Stomach (tissue), 8 donors: ENCODE measurements at regions not wholly inside any gene's neighbourhood (a gene's known extent, or its start where the extent isn't known, plus 50 kb on each side); places are given as distances from the start of the nearest gene placed in this dataset.
"Not testable (repeated sequence)": the region's sequence is repeated elsewhere in the genome, so short reads cannot be mapped to it uniquely, and the experiment has no call there.

Experiments used
- DNase-seq, 2 donors: peaks; one replicate each; pipeline versions ENCODE4 v3.0.0 to v3.0.0-alpha.2; 2013 to 2019
- H3K27ac ChIP-seq, 5 donors: fragments of 200-600 bp in 4 of 5; sonication (generic) in 4 of 5; one replicate each; pipeline ENCODE4 v1.5.1; 2013 to 2019; ENCODE audit warnings: mild to moderate bottlenecking in 1 of 5, moderate library complexity in 1 of 5
- H3K27me3 ChIP-seq, 3 donors: fragments of 200-600 bp; sonication (generic); one replicate each; pipeline ENCODE4 v1.5.1; 2017 to 2019; ENCODE audit warnings: mixed run types in 1 of 3
- H3K36me3 ChIP-seq, 4 donors: fragments of 200-600 bp; sonication (generic); 1 replicate in 3 of 4; 2 replicates in 1 of 4; pipeline ENCODE4 v1.5.1; 2016 to 2019
- H3K4me1 ChIP-seq, 4 donors: fragments of 200-600 bp; sonication (generic); one replicate each; pipeline ENCODE4 v1.5.1; 2016 to 2019
- H3K4me3 ChIP-seq, 4 donors: fragments of 200-600 bp; sonication (generic) in 3 of 4; one replicate each; pipeline ENCODE4 v1.5.1; 2016 to 2019; ENCODE audit warnings: mild to moderate bottlenecking in 1 of 4
- H3K9me3 ChIP-seq, 4 donors: fragments of 200-600 bp; sonication (generic); one replicate each; pipeline ENCODE4 v1.5.1; 2016 to 2019
- CTCF ChIP-seq, 7 experiments: fragments of 450-650 bp in 4 of 7; fragments of 200-600 bp in 3 of 7; sonication (generic) in 3 of 7; IDR thresholded peaks; one replicate each; pipeline ENCODE4 v1.5.1; 2016 to 2019; ENCODE audit warnings: antibody characterized with exemption in 7 of 7, control low read depth in 2 of 7, mild to moderate bottlenecking in 1 of 7
- EP300 ChIP-seq: sonication (generic); formaldehyde crosslinking; IDR thresholded peaks from one replicate; pipeline ENCODE4 v1.6.1; 2017; ENCODE audit warnings: antibody characterized with exemption
- POLR2A ChIP-seq, 4 donors: fragments of 450-650 bp; IDR thresholded peaks; one replicate each; pipeline ENCODE4 v1.6.1; 2016; ENCODE audit warnings: antibody characterized with exemption in 4 of 4, control low read depth in 2 of 4, mild to moderate bottlenecking in 1 of 4, moderate library complexity in 1 of 4
- POLR2AphosphoS5 ChIP-seq, 3 donors: sonication (generic); formaldehyde crosslinking; IDR thresholded peaks; one replicate each; pipeline ENCODE4 v1.6.1; 2016; ENCODE audit warnings: antibody characterized with exemption in 3 of 3
- WGBS, 5 donors: extraction: QIAGEN DNeasy Blood & Tissue Kit in 3 of 5; methylation state at CpG; one replicate each; pipeline versions ENCODE4 v1.1.5 to v1.1.7; 2013 to 2018; 5-methylcytosine and 5-hydroxymethylcytosine counted together
- intact Hi-C: fragments of 100-400 bp; cut with DNase I; formaldehyde crosslinking; loops from one replicate; pipeline ENCODE4 v1.15.1; 2023; ENCODE audit warnings: low total_unique reads
- donor health status: healthy with polysubstance abuse.
- donor health status: Bipolar disorder and iron deficiency.
- donor health status: healthy.

DNA sequence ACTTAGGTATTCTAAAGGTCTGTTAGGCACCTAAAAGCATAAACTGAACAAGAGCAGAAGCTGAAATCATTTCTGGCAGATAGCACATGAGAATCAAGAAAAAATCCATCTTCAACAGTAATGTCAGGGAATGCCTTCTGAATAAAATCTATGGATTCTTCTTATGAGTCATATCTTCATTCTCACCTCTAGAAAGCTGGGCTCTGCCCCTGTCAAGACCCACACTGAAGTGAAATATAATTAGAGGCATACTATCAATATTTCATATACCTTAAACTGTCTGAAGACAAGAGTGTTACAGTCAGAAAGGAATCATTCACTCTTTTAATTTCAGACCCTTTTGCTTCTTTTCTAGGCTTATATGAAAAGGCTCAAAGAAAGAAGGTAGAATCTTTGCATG lies 485.8 kb upstream of the PTCHD4 start:
- peaks cover 0 to 6% (median 0%) of the 10 kb centered on the region in 4 donors for H3K4me1 ChIP-seq
- no peaks in the 10 kb centered on the region for H3K27me3 ChIP-seq
- peaks cover 0 to under 1% (median 0%) of the 10 kb centered on the region in 4 donors for H3K9me3 ChIP-seq
- DNase-seq: no peak
- intact Hi-C loops: no loop called here
- no peak overlapping the region for H3K4me3 ChIP-seq
- no peaks in the 10 kb centered on the region for H3K36me3 ChIP-seq
- TF ChIP-seq POLR2AphosphoS5 (IDR thresholded peaks at IDR 0.05) (no peak), POLR2A (IDR thresholded peaks at IDR 0.05) (no peak), EP300 (no peak), CTCF (IDR thresholded peaks at IDR 0.05) (no peak)
- H3K27ac ChIP-seq: no peak overlapping the region

- H3K27me3 ChIP-seq, intact Hi-C loops, DNase-seq, H3K4me1 ChIP-seq, H3K27ac ChIP-seq, H3K4me3 ChIP-seq, H3K36me3 ChIP-seq: not testable (repeated sequence)
- H3K9me3 ChIP-seq: peaks cover 0 to 11% (median 2%) of the 10 kb centered on the region in 4 donors
Measured at GRCh38 chr6:48591158-48591557, 480.2 kb upstream of the PTCHD4 start.

- Histone ChIP-seq H3K4me1 (no peaks in the 10 kb centered on the region), H3K27ac (no peak overlapping the region), H3K27me3 (no peaks in the 10 kb centered on the region), H3K4me3 (no peak overlapping the region), H3K9me3 (no peaks in the 10 kb centered on the region), H3K36me3 (no peaks in the 10 kb centered on the region)
- no peak for TF ChIP-seq CTCF (IDR thresholded peaks at IDR 0.05)
- TF ChIP-seq POLR2A (IDR thresholded peaks at IDR 0.05): no peak
- no peak for TF ChIP-seq EP300
- no peak for TF ChIP-seq POLR2AphosphoS5 (IDR thresholded peaks at IDR 0.05)
- peak in 1 of 2 donors; percentile 2 for DNase-seq
- intact Hi-C loops: no loop called here
- 64 to 87% (median 80%) methylated on average over 1 of the region's 1 CpG for WGBS, 5 donors
Measured at GRCh38 chr6:48584846-48585245, 473.8 kb upstream of the PTCHD4 start.

DNA sequence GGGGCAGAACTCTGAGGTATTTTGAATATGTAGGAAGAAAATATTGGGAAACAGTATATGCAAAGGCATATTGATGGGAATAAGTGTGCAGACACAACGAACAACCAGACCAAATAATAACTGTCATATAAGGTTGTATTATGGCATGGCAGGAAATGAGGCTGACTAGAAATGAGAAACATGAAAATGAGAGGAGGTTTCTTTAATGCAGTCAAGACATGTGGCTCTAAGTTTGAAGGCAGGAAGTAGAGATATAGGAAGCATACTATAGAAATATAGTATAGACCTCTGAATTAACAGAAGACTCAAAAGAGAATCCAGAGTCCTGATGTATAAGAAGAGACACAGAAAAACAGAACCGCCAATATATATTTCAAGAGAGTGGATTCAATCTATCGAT lies 459.7 kb upstream of the PTCHD4 start:
- H3K27me3 ChIP-seq: no peaks in the 10 kb centered on the region
- 83 to 93% (median 86%) methylated on average over 3 of the region's 3 CpGs for WGBS, 5 donors
- no peak overlapping the region for H3K4me3 ChIP-seq
- no peak for DNase-seq
- intact Hi-C loops: no loop called here
- TF ChIP-seq EP300 (no peak), CTCF (IDR thresholded peaks at IDR 0.05) (no peak), POLR2A (IDR thresholded peaks at IDR 0.05) (no peak), POLR2AphosphoS5 (IDR thresholded peaks at IDR 0.05) (no peak)
- no peaks in the 10 kb centered on the region for H3K36me3 ChIP-seq
- H3K9me3 ChIP-seq: no peaks in the 10 kb centered on the region
- H3K4me1 ChIP-seq: no peaks in the 10 kb centered on the region
- H3K27ac ChIP-seq: no peak overlapping the region

DNA sequence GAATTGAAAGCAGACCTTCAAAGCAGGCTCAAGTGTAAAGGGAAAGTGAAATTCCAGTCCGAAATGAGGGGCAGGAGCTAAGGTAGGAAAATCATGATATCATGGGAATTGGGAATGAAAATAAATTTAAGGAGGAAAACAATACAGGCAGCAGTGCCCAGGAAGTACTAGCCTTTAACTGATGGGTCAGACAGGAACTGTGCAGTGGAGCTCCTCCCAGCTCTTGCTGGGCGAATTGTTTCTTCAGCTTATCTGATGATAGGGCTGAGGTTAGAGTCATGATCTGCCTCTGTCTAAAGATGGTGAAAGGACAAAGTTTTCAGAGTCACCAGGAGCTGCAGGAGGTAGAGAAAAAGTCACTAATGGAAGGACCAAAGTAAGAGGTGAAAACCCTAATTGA lies 457.9 kb upstream of the PTCHD4 start:
- H3K4me1 ChIP-seq: no peaks in the 10 kb centered on the region
- 42 to 60% (median 48%) methylated on average over 2 of the region's 2 CpGs for WGBS, 5 donors
- no peak overlapping the region for H3K27ac ChIP-seq
- H3K27me3 ChIP-seq: no peaks in the 10 kb centered on the region
- TF ChIP-seq EP300: no peak
- no peak for TF ChIP-seq POLR2A (IDR thresholded peaks at IDR 0.05)
- TF ChIP-seq POLR2AphosphoS5 (IDR thresholded peaks at IDR 0.05): no peak
- no peak for TF ChIP-seq CTCF (IDR thresholded peaks at IDR 0.05)
- no peak for DNase-seq
- no peaks in the 10 kb centered on the region for H3K9me3 ChIP-seq
- no peak overlapping the region for H3K4me3 ChIP-seq
- intact Hi-C loops: no loop called here
- no peaks in the 10 kb centered on the region for H3K36me3 ChIP-seq
